ENCODE measurements at regions not wholly inside any gene's neighbourhood (a gene's known extent, or its start where the extent isn't known, plus 50 kb on each side); places are given as distances from the start of the nearest gene placed in this dataset.

GRCh38 chr10:113298616-113299015 lies 254.2 kb upstream of the HABP2 start:
- H3K9ac ChIP-seq (ENCODE audit: low read length): no peak overlapping the region
- H3K36me3 ChIP-seq (ENCODE audit: control insufficient read depth, insufficient read depth, low read length): no peaks in the 10 kb centered on the region
- H3K4me1 ChIP-seq (ENCODE audit: control insufficient read depth, insufficient read depth, low read length): no peaks in the 10 kb centered on the region
- H3K4me3 ChIP-seq (ENCODE audit: low read length): no peak overlapping the region
- H3K27me3 ChIP-seq (ENCODE audit: control insufficient read depth, insufficient read depth, low read length): no peaks in the 10 kb centered on the region
- H3K9me3 ChIP-seq (ENCODE audit: control insufficient read depth, low read length): no peaks in the 10 kb centered on the region

- Histone ChIP-seq H3K36me3 (ENCODE audit: control insufficient read depth, insufficient read depth, low read length) (no peaks in the 10 kb centered on the region), H3K4me1 (ENCODE audit: control insufficient read depth, insufficient read depth, low read length) (no peaks in the 10 kb centered on the region), H3K9ac (ENCODE audit: low read length) (no peak overlapping the region), H3K4me3 (ENCODE audit: low read length) (no peak overlapping the region), H3K9me3 (ENCODE audit: control insufficient read depth, low read length) (no peaks in the 10 kb centered on the region), H3K27me3 (ENCODE audit: control insufficient read depth, insufficient read depth, low read length) (peaks cover 5% of the 10 kb centered on the region)
Observed at GRCh38 chr10:113300201-113300600, 252.7 kb upstream of the HABP2 start.

- Histone ChIP-seq H3K36me3 (ENCODE audit: control insufficient read depth, insufficient read depth, low read length) (no peaks in the 10 kb centered on the region), H3K4me1 (ENCODE audit: control insufficient read depth, insufficient read depth, low read length) (no peaks in the 10 kb centered on the region), H3K4me3 (ENCODE audit: low read length) (no peak overlapping the region), H3K27me3 (ENCODE audit: control insufficient read depth, insufficient read depth, low read length) (peaks cover 5% of the 10 kb centered on the region), H3K9me3 (ENCODE audit: control insufficient read depth, low read length) (no peaks in the 10 kb centered on the region), H3K9ac (ENCODE audit: low read length) (no peak overlapping the region)
Observed at GRCh38 chr10:113300617-113301016, 252.2 kb upstream of the HABP2 start.

GRCh38 chr10:113301342-113301984 lies 251.4 kb upstream of the HABP2 start:
- Histone ChIP-seq H3K4me3 (ENCODE audit: low read length) (no peak overlapping the region), H3K9me3 (ENCODE audit: control insufficient read depth, low read length) (no peaks in the 10 kb centered on the region), H3K4me1 (ENCODE audit: control insufficient read depth, insufficient read depth, low read length) (no peaks in the 10 kb centered on the region), H3K36me3 (ENCODE audit: control insufficient read depth, insufficient read depth, low read length) (no peaks in the 10 kb centered on the region), H3K9ac (ENCODE audit: low read length) (no peak overlapping the region), H3K27me3 (ENCODE audit: control insufficient read depth, insufficient read depth, low read length) (peaks cover 5% of the 10 kb centered on the region)

- Histone ChIP-seq H3K9ac (ENCODE audit: low read length) (no peak overlapping the region), H3K4me1 (ENCODE audit: control insufficient read depth, insufficient read depth, low read length) (no peaks in the 10 kb centered on the region), H3K27me3 (ENCODE audit: control insufficient read depth, insufficient read depth, low read length) (peaks cover 5% of the 10 kb centered on the region), H3K9me3 (ENCODE audit: control insufficient read depth, low read length) (no peaks in the 10 kb centered on the region), H3K4me3 (ENCODE audit: low read length) (no peak overlapping the region), H3K36me3 (ENCODE audit: control insufficient read depth, insufficient read depth, low read length) (no peaks in the 10 kb centered on the region)
Observed at GRCh38 chr10:113302062-113302461, 250.8 kb upstream of the HABP2 start.

GRCh38 chr10:113303544-113304146 lies 249.2 kb upstream of the HABP2 start:
- H3K4me3 ChIP-seq (ENCODE audit: low read length): no peak overlapping the region
- H3K4me1 ChIP-seq (ENCODE audit: control insufficient read depth, insufficient read depth, low read length): no peaks in the 10 kb centered on the region
- H3K27me3 ChIP-seq (ENCODE audit: control insufficient read depth, insufficient read depth, low read length): peaks cover 5% of the 10 kb centered on the region
- no peaks in the 10 kb centered on the region for H3K9me3 ChIP-seq (ENCODE audit: control insufficient read depth, low read length)
- H3K9ac ChIP-seq (ENCODE audit: low read length): no peak overlapping the region
- H3K36me3 ChIP-seq (ENCODE audit: control insufficient read depth, insufficient read depth, low read length): no peaks in the 10 kb centered on the region

GRCh38 chr10:113304726-113305125 lies 248.1 kb upstream of the HABP2 start:
- no peak overlapping the region for H3K4me3 ChIP-seq (ENCODE audit: low read length)
- no peaks in the 10 kb centered on the region for H3K9me3 ChIP-seq (ENCODE audit: control insufficient read depth, low read length)
- peaks cover 5% of the 10 kb centered on the region for H3K27me3 ChIP-seq (ENCODE audit: control insufficient read depth, insufficient read depth, low read length)
- H3K9ac ChIP-seq (ENCODE audit: low read length): no peak overlapping the region
- no peaks in the 10 kb centered on the region for H3K4me1 ChIP-seq (ENCODE audit: control insufficient read depth, insufficient read depth, low read length)
- H3K36me3 ChIP-seq (ENCODE audit: control insufficient read depth, insufficient read depth, low read length): no peaks in the 10 kb centered on the region

- no peak overlapping the region for H3K9ac ChIP-seq (ENCODE audit: low read length)
- peaks cover 5% of the 10 kb centered on the region for H3K27me3 ChIP-seq (ENCODE audit: control insufficient read depth, insufficient read depth, low read length)
- no peaks in the 10 kb centered on the region for H3K36me3 ChIP-seq (ENCODE audit: control insufficient read depth, insufficient read depth, low read length)
- no peak overlapping the region for H3K4me3 ChIP-seq (ENCODE audit: low read length)
- no peaks in the 10 kb centered on the region for H3K9me3 ChIP-seq (ENCODE audit: control insufficient read depth, low read length)
- no peaks in the 10 kb centered on the region for H3K4me1 ChIP-seq (ENCODE audit: control insufficient read depth, insufficient read depth, low read length)
Observed at GRCh38 chr10:113305871-113306270, 247.0 kb upstream of the HABP2 start.

GRCh38 chr10:113309791-113310190 lies 243.1 kb upstream of the HABP2 start:
- Histone ChIP-seq H3K36me3 (ENCODE audit: control insufficient read depth, insufficient read depth, low read length) (no peaks in the 10 kb centered on the region), H3K27me3 (ENCODE audit: control insufficient read depth, insufficient read depth, low read length) (peaks cover 5% of the 10 kb centered on the region), H3K9ac (ENCODE audit: low read length) (no peak overlapping the region), H3K9me3 (ENCODE audit: control insufficient read depth, low read length) (no peaks in the 10 kb centered on the region), H3K4me3 (ENCODE audit: low read length) (no peak overlapping the region), H3K4me1 (ENCODE audit: control insufficient read depth, insufficient read depth, low read length) (no peaks in the 10 kb centered on the region)

- Histone ChIP-seq H3K36me3 (ENCODE audit: control insufficient read depth, insufficient read depth, low read length) (no peaks in the 10 kb centered on the region), H3K4me1 (ENCODE audit: control insufficient read depth, insufficient read depth, low read length) (no peaks in the 10 kb centered on the region), H3K9ac (ENCODE audit: low read length) (no peak overlapping the region), H3K27me3 (ENCODE audit: control insufficient read depth, insufficient read depth, low read length) (peaks cover 4% of the 10 kb centered on the region), H3K9me3 (ENCODE audit: control insufficient read depth, low read length) (no peaks in the 10 kb centered on the region), H3K4me3 (ENCODE audit: low read length) (no peak overlapping the region)
Observed at GRCh38 chr10:113310347-113310746, 242.5 kb upstream of the HABP2 start.

- peaks cover 7% of the 10 kb centered on the region for H3K27me3 ChIP-seq (ENCODE audit: control insufficient read depth, insufficient read depth, low read length)
- no peak overlapping the region for H3K9ac ChIP-seq (ENCODE audit: low read length)
- H3K36me3 ChIP-seq (ENCODE audit: control insufficient read depth, insufficient read depth, low read length): no peaks in the 10 kb centered on the region
- H3K4me1 ChIP-seq (ENCODE audit: control insufficient read depth, insufficient read depth, low read length): no peaks in the 10 kb centered on the region
- H3K4me3 ChIP-seq (ENCODE audit: low read length): no peak overlapping the region
- no peaks in the 10 kb centered on the region for H3K9me3 ChIP-seq (ENCODE audit: control insufficient read depth, low read length)
Observed at GRCh38 chr10:113313048-113313602, 239.7 kb upstream of the HABP2 start.

GRCh38 chr10:113313722-113314121 lies 239.1 kb upstream of the HABP2 start:
- Histone ChIP-seq H3K4me1 (ENCODE audit: control insufficient read depth, insufficient read depth, low read length) (no peaks in the 10 kb centered on the region), H3K4me3 (ENCODE audit: low read length) (no peak overlapping the region), H3K9ac (ENCODE audit: low read length) (no peak overlapping the region), H3K9me3 (ENCODE audit: control insufficient read depth, low read length) (no peaks in the 10 kb centered on the region), H3K27me3 (ENCODE audit: control insufficient read depth, insufficient read depth, low read length) (peaks cover 7% of the 10 kb centered on the region), H3K36me3 (ENCODE audit: control insufficient read depth, insufficient read depth, low read length) (no peaks in the 10 kb centered on the region)
